ENCODE measurements at regions not wholly inside any gene's neighbourhood (a gene's known extent, or its start where the extent isn't known, plus 50 kb on each side); places are given as distances from the start of the nearest gene placed in this dataset.

DNA sequence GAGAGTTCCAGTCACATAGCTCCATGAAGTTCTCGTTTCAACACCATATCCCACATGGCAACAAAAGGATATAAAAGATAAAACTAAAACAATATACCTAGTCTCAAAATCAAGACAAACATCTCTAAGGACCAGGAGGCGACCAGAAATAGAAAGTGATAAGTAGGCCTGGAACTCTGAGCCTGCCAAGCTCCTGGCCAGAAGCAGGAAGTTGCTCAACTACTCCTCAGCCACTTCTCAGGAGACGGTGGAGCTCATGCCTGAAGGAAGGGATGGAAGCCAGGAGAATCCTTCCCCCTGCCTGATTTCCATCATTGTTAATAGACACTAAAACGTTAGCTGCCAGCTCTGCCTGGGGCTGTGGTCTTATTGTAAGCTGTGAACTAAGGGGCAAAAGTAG, 94.7 kb downstream of the DISP1 start:
- no peak overlapping the region for H3K56ac ChIP-seq (replicated peaks; ENCODE audit: insufficient read length, low read depth, low read length)
- no peak for FAIRE-seq
- no peak overlapping the region for H2BK20ac ChIP-seq (ENCODE audit: low read length)
- no peak overlapping the region for H3K4me3 ChIP-seq (ENCODE audit: extremely low read depth in 1 of 4, insufficient read depth in 2 of 4, low read depth in 3 of 4, low read length in 4 of 4)
- no peaks in the 10 kb centered on the region for H4K20me1 ChIP-seq (replicated peaks in 1 of 2; ENCODE audit: control insufficient read depth in 1 of 2, insufficient read depth in 2 of 2, low read length in 2 of 2)
- no peak overlapping the region for H3K27ac ChIP-seq (ENCODE audit: low read depth, low read length)
- H3K27me3 ChIP-seq (replicated peaks in 1 of 4; ENCODE audit: control insufficient read depth in 3 of 4, extremely low read depth in 1 of 4, insufficient read depth in 3 of 4, low read length in 3 of 4) = no peaks in the 10 kb centered on the region
- no peak overlapping the region for H3K4ac ChIP-seq (replicated peaks; ENCODE audit: insufficient read length, low read depth, low read length)
- no peak overlapping the region for H2BK5ac ChIP-seq (ENCODE audit: low read depth, low read length)
- no peak overlapping the region for H4K91ac ChIP-seq (replicated peaks; ENCODE audit: insufficient read length, low read length)
- H2AK5ac ChIP-seq (ENCODE audit: low read depth, low read length) = no peak overlapping the region
- H4K8ac ChIP-seq (ENCODE audit: extremely low read depth, insufficient read depth, low read length) = no peak overlapping the region
- no peaks in the 10 kb centered on the region for H3K4me1 ChIP-seq (replicated peaks in 1 of 4; ENCODE audit: control insufficient read depth in 3 of 4, insufficient read depth in 4 of 4, low read length in 3 of 4)
- H2BK12ac ChIP-seq (ENCODE audit: low read depth, low read length) = no peak overlapping the region
- ChIA-PET POLR2A (ENCODE audit: partially characterized antibody) (interaction anchor here (1.2 kb wide), 1 partner anchor 105 kb away, joined by 3 read pairs; no protein-coding TSS in a partner anchor), CTCF (ENCODE audit: partially characterized antibody) (interaction anchor here (0.5 to 2.1 kb wide), 6 partner anchors 10 to 116 kb away, joined by 3 to 5 read pairs (median 4); no protein-coding TSS in a partner anchor)
- 75% methylated on average over 4 of the region's 4 CpGs; no CpG with 5 or more reads in 1 of the 2 experiments for WGBS, 2 experiments (ENCODE audit: extremely low coverage in 1 of 2, insufficient coverage in 1 of 2, insufficient read length in 1 of 2, insufficient replicate concordance in 2 of 2, low coverage in 1 of 2, low lambda C conversion rate in 2 of 2, missing lambda C conversion rate in 1 of 2)
- H3K23ac ChIP-seq (ENCODE audit: insufficient read length) = no peak overlapping the region
- H3K14ac ChIP-seq (ENCODE audit: insufficient read length) = no peak overlapping the region
- DNase-seq (ENCODE audit: low read depth in 1 of 2, low spot score in 2 of 2) = no peak
- H2AFZ ChIP-seq (ENCODE audit: low read length) = no peak overlapping the region
- H3K79me1 ChIP-seq (ENCODE audit: low read depth, low read length) = no peaks in the 10 kb centered on the region
- no peaks in the 10 kb centered on the region for H3K23me2 ChIP-seq (ENCODE audit: low read depth, low read length)
- no peaks in the 10 kb centered on the region for H3K9me3 ChIP-seq (ENCODE audit: insufficient read depth in 2 of 2, low read depth in 1 of 2, low read length in 1 of 2)
- H3K18ac ChIP-seq (ENCODE audit: extremely low read depth, low read length) = no peak overlapping the region
- no peak overlapping the region for H3K9ac ChIP-seq (replicated peaks in 1 of 4; ENCODE audit: extremely low read depth in 1 of 4, low read depth in 3 of 4, low read length in 3 of 4)
- no peak overlapping the region for H2BK120ac ChIP-seq (replicated peaks; ENCODE audit: low read depth, low read length)
- no peaks in the 10 kb centered on the region for H3K36me3 ChIP-seq (ENCODE audit: control insufficient read depth in 2 of 4, insufficient read depth in 4 of 4, low read length in 3 of 4)
- H4K5ac ChIP-seq (ENCODE audit: insufficient read length, low read depth, low read length) = no peak overlapping the region
- no peaks in the 10 kb centered on the region for H3K79me2 ChIP-seq (ENCODE audit: control insufficient read depth in 1 of 2, insufficient read depth in 2 of 2, low read length in 2 of 2)
- no peak overlapping the region for H2BK15ac ChIP-seq (ENCODE audit: low read length)
- TF ChIP-seq SAP30 (IDR thresholded peaks at IDR 0.05; ENCODE audit: insufficient read depth, insufficient replicate concordance, low read length) = no peak
- TF ChIP-seq BRCA1 (IDR thresholded peaks at IDR 0.05; ENCODE audit: low read depth, low read length) = no peak
- no peak for TF ChIP-seq TCF12 (IDR thresholded peaks at IDR 0.05; ENCODE audit: low read depth, low read length)
- H3K4me2 ChIP-seq (ENCODE audit: insufficient read depth in 1 of 2, low read depth in 2 of 2, low read length in 2 of 2) = no peak overlapping the region
